H1 (cell line): ENCODE measurements at regions not wholly inside any gene's neighbourhood (a gene's known extent, or its start where the extent isn't known, plus 50 kb on each side); places are given as distances from the start of the nearest gene placed in this dataset.

ENCODE experiments used
- CTCF ChIA-PET: fragments of 300-600 bp; sonication (Branson Sonifier 250); formaldehyde crosslinking; loops from one replicate; lab custom pipeline; 2021; ENCODE audit not compliant: partially characterized antibody; lab: Charles Lee
- POLR2A ChIA-PET: fragments of 300-600 bp; sonication (Branson Sonifier 250); formaldehyde crosslinking; loops from one replicate; lab custom pipeline; 2021; ENCODE audit warnings: inconsistent platforms; ENCODE audit not compliant: partially characterized antibody; lab: Charles Lee
- DNase-seq, 2 experiments: peaks; one replicate each; pipeline versions ENCODE4 v3.0.0 to v3.0.0-alpha.2; 2010 to 2022; ENCODE audit warnings: low spot score in 2 of 2, low read depth in 1 of 2, mixed read lengths in 1 of 2
- FAIRE-seq: peaks from 2 replicates; lab custom pipeline; 2011; peaks lifted over from hg19 to GRCh38; lab: Jason Lieb, UNC
- H2AFZ ChIP-seq: 2 replicates; pipeline ENCODE4 v1.8.1; 2012; ENCODE audit warnings: low read length, inconsistent platforms
- H2AK5ac ChIP-seq: 2 replicates; pipeline ENCODE4 v1.6.1; 2013; ENCODE audit warnings: low read depth, low read length
- H2BK120ac ChIP-seq: replicated peaks from 2 replicates; pipeline ENCODE3; 2013; ENCODE audit warnings: low read depth, low read length, inconsistent platforms
- H2BK12ac ChIP-seq: 2 replicates; pipeline ENCODE4 v1.6.1; 2013; ENCODE audit warnings: low read depth, low read length
- H2BK15ac ChIP-seq: 2 replicates; pipeline ENCODE4 v1.6.1; 2013; ENCODE audit warnings: low read length
- H2BK20ac ChIP-seq: 2 replicates; pipeline ENCODE4 v1.6.1; 2013; ENCODE audit warnings: low read length
- H2BK5ac ChIP-seq: 2 replicates; pipeline ENCODE4 v1.6.1; 2013; ENCODE audit warnings: low read depth, low read length
- H3K14ac ChIP-seq: 2 replicates; pipeline ENCODE4 v1.6.1; 2013; ENCODE audit warnings: inconsistent platforms; ENCODE audit not compliant: insufficient read length
- H3K18ac ChIP-seq: 2 replicates; pipeline ENCODE4 v1.6.1; 2013; ENCODE audit warnings: low read length; ENCODE audit errors: extremely low read depth
- H3K23ac ChIP-seq: 2 replicates; pipeline ENCODE4 v1.6.1; 2013; ENCODE audit warnings: inconsistent platforms; ENCODE audit not compliant: insufficient read length
- H3K23me2 ChIP-seq: 2 replicates; pipeline ENCODE4 v1.6.1; 2013; ENCODE audit warnings: low read depth, low read length
- H3K27ac ChIP-seq: 2 replicates; pipeline ENCODE4 v1.6.1; 2011; ENCODE audit warnings: low read depth, low read length, inconsistent platforms
- H3K27me3 ChIP-seq, 4 experiments: replicated peaks in 1 of 4; 1 replicate in 1 of 4; 2 replicates in 3 of 4; pipeline versions ENCODE4 v1.6.1 to v1.8.1; 2011 to 2013; ENCODE audit warnings: low read length in 3 of 4, mild to moderate bottlenecking in 3 of 4, inconsistent platforms in 2 of 4, mixed read lengths in 2 of 4, moderate library complexity in 1 of 4; ENCODE audit not compliant: control insufficient read depth in 3 of 4, insufficient read depth in 3 of 4; ENCODE audit errors: extremely low read depth in 1 of 4
- H3K36me3 ChIP-seq, 4 experiments: 2 replicates each; pipeline versions ENCODE4 v1.6.1 to v1.8.1; 2011 to 2013; ENCODE audit warnings: mild to moderate bottlenecking in 4 of 4, low read length in 3 of 4, moderate library complexity in 2 of 4, control low read depth in 1 of 4, inconsistent platforms in 1 of 4; ENCODE audit not compliant: insufficient read depth in 4 of 4, control insufficient read depth in 2 of 4
- H3K4ac ChIP-seq: replicated peaks from 2 replicates; pipeline ENCODE3; 2013; ENCODE audit warnings: low read length, low read depth, mixed read lengths, inconsistent platforms; ENCODE audit not compliant: insufficient read length
- H3K4me1 ChIP-seq, 4 experiments: replicated peaks in 1 of 4; 1 replicate in 1 of 4; 2 replicates in 3 of 4; pipeline versions ENCODE4 v1.6.1 to v1.8.1; 2011 to 2013; ENCODE audit warnings: low read length in 3 of 4, inconsistent platforms in 2 of 4, mixed read lengths in 1 of 4; ENCODE audit not compliant: insufficient read depth in 4 of 4, control insufficient read depth in 3 of 4
- H3K4me2 ChIP-seq, 2 experiments: 2 replicates each; pipeline versions ENCODE4 v1.6.1 to v1.8.1; 2011 to 2013; ENCODE audit warnings: low read depth in 2 of 2, low read length in 2 of 2, control low read depth in 1 of 2, inconsistent platforms in 1 of 2, mild to moderate bottlenecking in 1 of 2; ENCODE audit not compliant: insufficient read depth in 1 of 2
- H3K4me3 ChIP-seq, 4 experiments: fragments of 200-600, 300-600 bp in 1 of 4; sonication (generic), shearing (Covaris generic), sonication (Bioruptor Twin) in 1 of 4; 2 replicates each; pipeline versions ENCODE4 v1.5.1 to v1.8.1; 2011 to 2016; ENCODE audit warnings: low read length in 4 of 4, low read depth in 3 of 4, control low read depth in 2 of 4, inconsistent platforms in 2 of 4, mild to moderate bottlenecking in 2 of 4, mixed read lengths in 1 of 4, moderate library complexity in 1 of 4; ENCODE audit not compliant: insufficient read depth in 2 of 4; ENCODE audit errors: extremely low read depth in 1 of 4
- H3K56ac ChIP-seq: replicated peaks from 2 replicates; pipeline ENCODE3; 2013; ENCODE audit warnings: low read depth, mild to moderate bottlenecking, mixed read lengths, low read length, inconsistent platforms; ENCODE audit not compliant: insufficient read length
- H3K79me1 ChIP-seq: 2 replicates; pipeline ENCODE4 v1.6.1; 2013; ENCODE audit warnings: low read depth, low read length, control low read depth
- H3K79me2 ChIP-seq, 2 experiments: 2 replicates each; pipeline versions ENCODE4 v1.6.1 to v1.8.1; 2012 to 2013; ENCODE audit warnings: low read length in 2 of 2, mild to moderate bottlenecking in 2 of 2, inconsistent platforms in 1 of 2; ENCODE audit not compliant: insufficient read depth in 2 of 2, control insufficient read depth in 1 of 2
- H3K9ac ChIP-seq, 4 experiments: replicated peaks in 1 of 4; 1 replicate in 1 of 4; 2 replicates in 3 of 4; pipeline versions ENCODE4 v1.6.1 to v1.8.1; 2011 to 2013; ENCODE audit warnings: low read depth in 3 of 4, low read length in 3 of 4, control low read depth in 2 of 4, mild to moderate bottlenecking in 2 of 4, moderate library complexity in 2 of 4, inconsistent platforms in 1 of 4; ENCODE audit errors: extremely low read depth in 1 of 4
- H3K9me3 ChIP-seq, 2 experiments: 2 replicates each; pipeline versions ENCODE4 v1.6.1 to v1.8.1; 2012 to 2013; ENCODE audit warnings: mild to moderate bottlenecking in 2 of 2, moderate library complexity in 2 of 2, control low read depth in 1 of 2, inconsistent platforms in 1 of 2, low read depth in 1 of 2, low read length in 1 of 2, mixed read lengths in 1 of 2; ENCODE audit not compliant: insufficient read depth in 2 of 2
- H4K20me1 ChIP-seq, 2 experiments: replicated peaks in 1 of 2; 2 replicates each; pipeline versions ENCODE3 to v1.8.1; 2011 to 2013; ENCODE audit warnings: inconsistent platforms in 2 of 2, low read length in 2 of 2, mild to moderate bottlenecking in 1 of 2; ENCODE audit not compliant: insufficient read depth in 2 of 2, control insufficient read depth in 1 of 2
- H4K5ac ChIP-seq: 2 replicates; pipeline ENCODE4 v1.6.1; 2013; ENCODE audit warnings: low read length, low read depth, mixed read lengths, inconsistent platforms; ENCODE audit not compliant: insufficient read length
- H4K8ac ChIP-seq: 2 replicates; pipeline ENCODE4 v1.8.0; 2013; ENCODE audit warnings: mild to moderate bottlenecking, moderate library complexity, low read length, inconsistent platforms; ENCODE audit not compliant: insufficient read depth; ENCODE audit errors: extremely low read depth
- H4K91ac ChIP-seq: replicated peaks from 2 replicates; pipeline ENCODE3; 2013; ENCODE audit warnings: low read length, mixed read lengths, inconsistent platforms; ENCODE audit not compliant: insufficient read length
- BRCA1 ChIP-seq: IDR thresholded peaks from 2 replicates; pipeline ENCODE4 v1.6.1; 2012; ENCODE audit warnings: low read depth, low read length, improper control_type of control experiment
- E2F6 ChIP-seq: IDR thresholded peaks from 2 replicates; pipeline ENCODE4 v1.6.1; 2012; ENCODE audit warnings: inconsistent platforms
- FOSL1 ChIP-seq: IDR thresholded peaks from 2 replicates; pipeline ENCODE4 v1.6.1; 2011; ENCODE audit warnings: mild to moderate bottlenecking, low read depth, low read length, moderate library complexity; ENCODE audit not compliant: insufficient read depth
- PHF8 ChIP-seq: fragments of 200-600 bp; sonication (generic); conservative IDR thresholded peaks from 2 replicates; pipeline ENCODE4 v1.7.1; 2012; ENCODE audit warnings: low read depth, mild to moderate bottlenecking, inconsistent platforms, low read length, moderate library complexity
- RFX5 ChIP-seq: IDR thresholded peaks from 2 replicates; pipeline ENCODE4 v1.6.1; 2011; ENCODE audit warnings: low read depth, low read length, improper control_type of control experiment, borderline replicate concordance
- TCF12 ChIP-seq: IDR thresholded peaks from 2 replicates; pipeline ENCODE4 v1.6.1; 2011; ENCODE audit warnings: low read depth, mild to moderate bottlenecking, low read length
- TEAD4 ChIP-seq: IDR thresholded peaks from 2 replicates; pipeline ENCODE4 v1.6.1; 2012; ENCODE audit warnings: low read depth, low read length, inconsistent platforms, mixed read lengths
- ZNF274 ChIP-seq: IDR thresholded peaks from 2 replicates; pipeline ENCODE4 v1.7.0; 2012; ENCODE audit warnings: low read length, borderline replicate concordance; ENCODE audit errors: extremely low read depth
- WGBS, 2 experiments: shearing (Covaris generic) in 1 of 2; methylation state at CpG; one replicate each; pipeline versions ENCODE4 v1.1.6 to v1.1.7; 2013 to 2015; ENCODE audit warnings: low lambda C conversion rate in 2 of 2, mixed read lengths in 2 of 2, inconsistent platforms in 1 of 2, low coverage in 1 of 2, missing lambda C conversion rate in 1 of 2; ENCODE audit not compliant: insufficient replicate concordance in 2 of 2, insufficient coverage in 1 of 2, insufficient read length in 1 of 2; ENCODE audit errors: extremely low coverage in 1 of 2, missing lambda C conversion rate in 1 of 2; 5-methylcytosine and 5-hydroxymethylcytosine counted together

DNA sequence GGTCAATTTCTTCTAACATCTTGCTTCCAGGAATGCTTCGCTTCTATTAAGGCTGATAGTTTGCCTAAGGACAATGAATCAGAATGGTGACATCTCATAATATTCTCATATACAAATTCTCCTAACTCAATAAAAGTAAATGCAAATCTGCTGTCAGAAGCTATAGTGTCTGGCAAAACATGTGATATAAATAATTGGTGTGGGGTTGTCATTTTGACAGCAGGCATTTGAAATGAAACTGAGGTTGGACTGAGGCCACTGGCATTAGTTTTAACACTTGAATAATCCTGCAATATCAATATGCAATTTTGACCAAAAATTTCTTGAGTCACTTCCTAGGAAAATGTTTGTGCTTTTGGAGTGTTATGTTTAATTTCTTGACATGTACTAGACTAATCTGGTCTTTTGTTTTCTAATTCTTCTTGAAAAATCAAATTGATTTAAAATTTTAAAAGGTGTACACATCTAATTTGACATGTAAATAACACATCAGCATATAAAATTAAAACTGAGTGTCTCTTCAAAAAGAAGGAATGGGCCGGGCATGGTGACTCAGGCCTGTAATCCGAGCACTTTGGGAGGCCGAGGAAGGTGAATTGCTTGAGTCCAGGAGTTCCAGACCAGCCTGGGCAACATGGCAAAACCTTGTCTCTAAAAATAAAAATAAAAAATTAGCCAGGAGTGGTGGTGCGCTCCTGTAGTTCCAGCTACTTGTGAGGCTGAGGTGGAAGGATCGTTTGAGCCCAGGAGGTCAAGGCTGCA is 92.3 kb upstream of the BTG1 start:
- Histone ChIP-seq H3K4me2 (no peak overlapping the region), H3K9me3 (no peaks in the 10 kb centered on the region), H4K20me1 (peaks cover 0 to 1% of the 10 kb centered on the region in 2 experiments), H2BK20ac (no peak overlapping the region), H2BK15ac (no peak overlapping the region), H3K4me3 (no peak overlapping the region), H3K23me2 (no peaks in the 10 kb centered on the region), H2BK120ac (no peak overlapping the region), H3K36me3 (no peaks in the 10 kb centered on the region), H2AK5ac (no peak overlapping the region), H3K79me2 (no peaks in the 10 kb centered on the region), H4K5ac (no peak overlapping the region), H4K91ac (no peak overlapping the region), H3K27me3 (no peaks in the 10 kb centered on the region), H3K23ac (no peak overlapping the region), H3K14ac (no peak overlapping the region), H3K4ac (no peak overlapping the region), H4K8ac (no peak overlapping the region; the same call in 1 of the 2 replicates), H3K79me1 (no peaks in the 10 kb centered on the region), H2AFZ (no peak overlapping the region), H3K27ac (no peak overlapping the region), H3K9ac (no peak overlapping the region), H2BK12ac (no peak overlapping the region), H3K56ac (no peak overlapping the region), H2BK5ac (no peak overlapping the region), H3K4me1 (no peaks in the 10 kb centered on the region), H3K18ac (no peak overlapping the region)
- ChIA-PET CTCF (no interaction called here), POLR2A (interaction anchor here (0.7 kb wide), 1 partner anchor 206 kb away, joined by 3 read pairs; no protein-coding TSS in a partner anchor)
- FAIRE-seq (no peak), DNase-seq (no peak)
- TF ChIP-seq ZNF274 = no peak
- no peak for TF ChIP-seq PHF8
- TF ChIP-seq E2F6 = no peak
- TF ChIP-seq BRCA1 = no peak
- TF ChIP-seq TEAD4 = no peak
- no peak for TF ChIP-seq TCF12
- TF ChIP-seq FOSL1 = no peak
- no peak for TF ChIP-seq RFX5
- 88% methylated on average over 6 of the region's 6 CpGs; no CpG with 5 or more reads in 1 of the 2 experiments for WGBS, 2 experiments
